Pancreas (tissue), 10 donors: ENCODE measurements at regions not wholly inside any gene's neighbourhood (a gene's known extent, or its start where the extent isn't known, plus 50 kb on each side); places are given as distances from the start of the nearest gene placed in this dataset.

ENCODE experiments used
- ATAC-seq, 4 donors: fragments of 200-7000 bp; cut with Tn5 transposase; one replicate each; pipeline versions ENCODE4 v1.8.0 to v1.9.1; 2020; ENCODE audit warnings: mild to moderate bottlenecking in 4 of 4, moderate library complexity in 4 of 4
- DNase-seq, 6 donors: peaks; one replicate each; pipeline ENCODE4 v3.0.0-alpha.2; 2020
- FAIRE-seq: peaks from 2 replicates; lab custom pipeline; 2012; peaks lifted over from hg19 to GRCh38; lab: Jason Lieb, UNC
- H3K27ac ChIP-seq, 4 donors: fragments of 200-600 bp; sonication (generic); 1 replicate in 3 of 4; 2 replicates in 1 of 4; pipeline versions ENCODE4 v1.5.0 to v1.8.0; 2020
- H3K27me3 ChIP-seq, 4 donors: fragments of 200-600 bp; one replicate each; pipeline ENCODE4 v1.8.0; 2021
- H3K36me3 ChIP-seq, 3 donors: fragments of 200-600 bp; sonication (generic) in 1 of 3; one replicate each; pipeline versions ENCODE4 v1.5.0 to v1.8.0; 2020 to 2021
- H3K4me1 ChIP-seq, 3 donors: fragments of 200-600 bp; one replicate each; pipeline ENCODE4 v1.8.0; 2021
- H3K4me3 ChIP-seq, 4 donors: fragments of 200-600 bp; sonication (generic) in 2 of 4; one replicate each; pipeline versions ENCODE4 v1.5.0 to v1.8.0; 2020 to 2021
- H3K9me3 ChIP-seq, 4 donors: fragments of 200-600 bp; one replicate each; pipeline ENCODE4 v1.8.0; 2021
- whole genome bisulfite sequencing, 2 donors: extraction: QIAGEN DNeasy Blood & Tissue Kit; methylation state at CpG; one replicate each; pipeline ENCODE4 v1.1.7; 2013; 5-methylcytosine and 5-hydroxymethylcytosine counted together
- intact Hi-C, 3 donors: fragments of 100-400 bp; cut with DNase I; formaldehyde crosslinking; loops; one replicate each; pipeline versions ENCODE4 v1.11.1 to v1.14.2; 2022
- TF ChIP-seq, protein P1 (sequence below), 4 donors: fragments of 200-600 bp; sonication (generic) in 3 of 4; IDR thresholded peaks; one replicate each; pipeline versions ENCODE4 v1.5.0 to v1.8.0; 2021; ENCODE audit warnings: antibody characterized with exemption in 4 of 4
- donor health status: healthy with polysubstance abuse.
- donor health status: DM: no; HTN: no; CAD: no; lungs with moderate emphysema.
- donor health status: DM: no; HTN: no; CAD: no.
- donor health status: control.
- donor health status: control.
- donor health status: Bipolar disorder and iron deficiency.
- donor health status: DM: yes; HTN: yes; CAD: no.
- donor health status: DM: no; HTN: no; CAD: no.
- donor health status: DM: no; HTN: no; CAD: no.
- donor health status: DM: yes; HTN: yes; CAD: no.

DNA sequence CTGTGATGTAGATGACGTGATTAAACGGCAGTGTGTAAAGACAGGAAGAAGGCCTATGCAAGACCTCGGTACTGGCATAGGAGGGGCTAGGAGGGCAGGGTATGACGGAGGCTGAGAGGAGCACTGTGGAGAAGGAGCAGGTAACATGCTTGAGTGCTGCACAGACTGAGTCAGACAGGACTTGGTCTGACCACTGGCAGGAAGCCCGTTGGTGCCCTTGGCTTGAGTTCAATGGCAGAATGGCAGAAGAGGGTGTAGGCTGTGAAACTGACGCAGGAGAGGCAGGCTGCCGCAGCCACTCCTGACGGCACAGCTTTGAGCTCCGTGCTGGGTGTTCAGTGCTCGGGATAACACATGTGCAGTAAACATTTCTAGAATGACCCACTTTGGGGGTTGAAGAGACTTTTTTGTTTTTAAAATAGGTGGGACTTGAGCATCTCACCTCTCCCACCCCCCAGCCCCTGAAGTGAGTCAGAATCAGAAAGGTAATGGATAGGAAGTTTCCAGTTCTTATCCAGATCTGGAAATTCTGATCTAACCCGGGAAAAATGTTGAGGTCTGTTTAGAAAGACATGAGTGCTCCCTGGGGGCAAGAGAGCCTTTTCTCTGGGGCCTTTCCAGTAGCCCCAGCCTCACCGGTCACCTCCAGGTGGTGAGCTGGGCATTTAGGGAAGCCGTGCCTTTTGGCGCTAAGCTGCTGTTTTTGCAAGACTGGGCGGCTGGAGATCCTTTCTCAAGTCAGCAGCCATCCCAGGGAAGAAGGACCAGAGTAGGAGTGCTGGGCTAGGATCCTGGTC lies 126.4 kb downstream of the RPLP1 start:
- Histone ChIP-seq H3K36me3 (no peaks in the 10 kb centered on the region), H3K27ac (peak overlapping the region in 1 of 4 donors; percentile 36), H3K27me3 (no peaks in the 10 kb centered on the region), H3K4me3 (no peak overlapping the region), H3K9me3 (no peaks in the 10 kb centered on the region), H3K4me1 (peaks cover 23 to 37% (median 31%) of the 10 kb centered on the region in 3 donors)
- intact Hi-C loops, result loop anchor here in 1 of 3 donors (10.0 kb wide), 1 partner anchor 886 kb away; no protein-coding TSS in a partner anchor
- 34 to 37% methylated on average over 15 of the region's 15 CpGs for WGBS, 2 donors
- ATAC-seq, result peak; percentile 73 to 80 (median 76)
- FAIRE-seq, result no peak
- TF ChIP-seq, protein P1, sequence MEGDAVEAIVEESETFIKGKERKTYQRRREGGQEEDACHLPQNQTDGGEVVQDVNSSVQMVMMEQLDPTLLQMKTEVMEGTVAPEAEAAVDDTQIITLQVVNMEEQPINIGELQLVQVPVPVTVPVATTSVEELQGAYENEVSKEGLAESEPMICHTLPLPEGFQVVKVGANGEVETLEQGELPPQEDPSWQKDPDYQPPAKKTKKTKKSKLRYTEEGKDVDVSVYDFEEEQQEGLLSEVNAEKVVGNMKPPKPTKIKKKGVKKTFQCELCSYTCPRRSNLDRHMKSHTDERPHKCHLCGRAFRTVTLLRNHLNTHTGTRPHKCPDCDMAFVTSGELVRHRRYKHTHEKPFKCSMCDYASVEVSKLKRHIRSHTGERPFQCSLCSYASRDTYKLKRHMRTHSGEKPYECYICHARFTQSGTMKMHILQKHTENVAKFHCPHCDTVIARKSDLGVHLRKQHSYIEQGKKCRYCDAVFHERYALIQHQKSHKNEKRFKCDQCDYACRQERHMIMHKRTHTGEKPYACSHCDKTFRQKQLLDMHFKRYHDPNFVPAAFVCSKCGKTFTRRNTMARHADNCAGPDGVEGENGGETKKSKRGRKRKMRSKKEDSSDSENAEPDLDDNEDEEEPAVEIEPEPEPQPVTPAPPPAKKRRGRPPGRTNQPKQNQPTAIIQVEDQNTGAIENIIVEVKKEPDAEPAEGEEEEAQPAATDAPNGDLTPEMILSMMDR (IDR thresholded peaks at IDR 0.05), result no peak
- peak; percentile 87 to 96 (median 94) for DNase-seq

DNA sequence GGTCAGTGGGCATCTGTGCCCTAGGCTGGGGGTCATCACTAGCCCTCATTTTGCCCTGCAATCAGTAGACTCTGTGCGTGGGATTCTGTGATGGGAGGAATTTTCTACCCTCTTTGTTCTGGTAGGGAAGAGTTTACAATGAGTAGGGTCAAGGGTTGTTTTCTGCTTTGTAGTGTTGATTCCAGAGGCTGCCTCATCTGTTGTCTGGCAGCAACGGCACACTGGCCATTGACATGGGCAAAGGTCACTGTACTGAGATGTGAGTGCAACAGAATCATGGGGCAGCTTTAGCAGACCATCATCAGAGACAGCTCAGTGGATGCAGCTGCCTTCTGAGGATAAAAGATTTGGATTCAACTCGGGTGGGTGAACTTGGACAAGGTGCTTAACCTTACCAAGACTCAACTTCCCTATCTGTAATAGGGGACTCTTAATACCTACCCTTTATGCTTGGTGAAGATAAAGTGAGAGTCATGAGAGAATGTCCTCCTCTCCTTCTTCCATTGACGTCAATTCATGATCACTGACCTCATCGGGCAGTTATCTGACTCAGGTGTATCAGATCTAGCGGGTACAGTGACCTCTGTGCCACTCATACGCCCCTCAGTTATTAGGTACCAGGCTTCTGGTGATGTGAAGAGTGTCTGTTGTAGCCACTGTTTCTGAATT lies 127.5 kb downstream of the RPLP1 start:
- Histone ChIP-seq H3K27me3 (no peaks in the 10 kb centered on the region), H3K36me3 (no peaks in the 10 kb centered on the region), H3K9me3 (no peaks in the 10 kb centered on the region), H3K27ac (no peak overlapping the region), H3K4me1 (peaks cover 23 to 37% (median 31%) of the 10 kb centered on the region in 3 donors), H3K4me3 (no peak overlapping the region)
- TF ChIP-seq, protein P1 (IDR thresholded peaks at IDR 0.05), result no peak
- intact Hi-C loops, result loop anchor here in 1 of 3 donors (10.0 kb wide), 1 partner anchor 885 kb away; no protein-coding TSS in a partner anchor
- WGBS, 2 donors, result 78 to 80% methylated on average over 7 of the region's 7 CpGs
- DNase-seq, result no peak
- FAIRE-seq, result no peak
- no peak for ATAC-seq

- 79 to 80% methylated on average over 3 of the region's 3 CpGs for WGBS, 2 donors
- no peaks in the 10 kb centered on the region for H3K27me3 ChIP-seq
- no peaks in the 10 kb centered on the region for H3K9me3 ChIP-seq
- FAIRE-seq, result no peak
- H3K4me1 ChIP-seq, result peaks cover 6 to 15% (median 14%) of the 10 kb centered on the region in 3 donors
- intact Hi-C loops, result no loop called here
- no peak overlapping the region for H3K27ac ChIP-seq
- no peak for DNase-seq
- no peak for ATAC-seq
- no peak overlapping the region for H3K4me3 ChIP-seq
- no peaks in the 10 kb centered on the region for H3K36me3 ChIP-seq
- TF ChIP-seq, protein P1 (IDR thresholded peaks at IDR 0.05), result no peak
These were observed 131.0 kb downstream of the RPLP1 start for GRCh38 chr15:69583626-69584025.

DNA sequence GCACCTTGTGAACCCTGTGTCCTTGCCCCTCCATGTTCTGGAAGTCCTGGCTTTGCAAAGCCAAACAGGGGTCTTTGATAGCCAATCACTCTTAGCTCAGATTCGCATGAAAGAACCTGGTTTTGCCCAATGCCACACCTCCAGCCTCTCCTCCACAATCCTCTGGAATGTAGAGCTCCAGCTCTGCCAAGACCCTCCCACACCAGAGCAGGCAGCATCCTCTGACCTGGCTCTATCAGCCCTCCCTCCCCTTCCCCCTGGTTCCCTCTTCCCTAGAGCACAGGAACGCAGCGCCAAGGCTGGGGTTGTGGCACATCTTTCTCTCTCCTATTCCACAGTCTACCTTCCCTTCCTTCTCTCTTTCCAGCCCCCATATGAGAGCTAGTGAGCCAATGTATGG lies 133.3 kb downstream of the RPLP1 start:
- FAIRE-seq (no peak), ATAC-seq (no peak), DNase-seq (no peak)
- intact Hi-C loops, result no loop called here
- no peak overlapping the region for H3K27ac ChIP-seq
- no peaks in the 10 kb centered on the region for H3K36me3 ChIP-seq
- no peak overlapping the region for H3K4me3 ChIP-seq
- TF ChIP-seq, protein P1 (IDR thresholded peaks at IDR 0.05), result no peak
- no peaks in the 10 kb centered on the region for H3K9me3 ChIP-seq
- 71 to 74% methylated on average over 3 of the region's 3 CpGs for WGBS, 2 donors
- H3K27me3 ChIP-seq, result no peaks in the 10 kb centered on the region
- peaks cover 0 to 4% (median 3%) of the 10 kb centered on the region in 3 donors for H3K4me1 ChIP-seq
